Neural cell (in vitro differentiated cells): ENCODE measurements at regions not wholly inside any gene's neighbourhood (a gene's known extent, or its start where the extent isn't known, plus 50 kb on each side); places are given as distances from the start of the nearest gene placed in this dataset.

Source experiments
- H2AFZ ChIP-seq: fragments of 200-600, 300-800 bp; sonication (generic), shearing (Covaris generic); 2 replicates; pipeline ENCODE4 v1.6.0; 2014; ENCODE audit warnings: low read depth, mild to moderate bottlenecking, antibody characterized with exemption, low read length, moderate library complexity
- H3F3A ChIP-seq: fragments of 200-600 bp; shearing (Covaris generic); 2 replicates; pipeline ENCODE4 v1.6.1; 2016; ENCODE audit warnings: mild to moderate bottlenecking, moderate library complexity, mixed read lengths, antibody characterized with exemption, low read length; ENCODE audit not compliant: insufficient read depth, poor library complexity, severe bottlenecking
- H3K27ac ChIP-seq: fragments of 200-600, 300-800 bp; sonication (generic), shearing (Covaris generic); 2 replicates; pipeline ENCODE4 v1.5.1; 2014; ENCODE audit warnings: mild to moderate bottlenecking, low read length, moderate library complexity
- H3K27me3 ChIP-seq: fragments of 300-800, 200-600 bp; sonication (generic), shearing (Covaris generic); 2 replicates; pipeline ENCODE4 v1.6.0; 2014; ENCODE audit warnings: mild to moderate bottlenecking, low read depth, low read length, moderate library complexity; ENCODE audit not compliant: insufficient read depth
- H3K36me3 ChIP-seq: fragments of 300-800, 200-600 bp; sonication (generic), shearing (Covaris generic); 2 replicates; pipeline ENCODE4 v1.5.1; 2014; ENCODE audit warnings: mild to moderate bottlenecking, antibody characterized with exemption, low read length, moderate library complexity; ENCODE audit not compliant: insufficient read depth
- H3K4me2 ChIP-seq: fragments of 300-800, 200-600 bp; sonication (generic), shearing (Covaris generic); 2 replicates; pipeline ENCODE4 v1.6.0; 2014; ENCODE audit warnings: mild to moderate bottlenecking, low read length
- H3K4me3 ChIP-seq: fragments of 300-800, 200-600 bp; sonication (generic), shearing (Covaris generic); 2 replicates; pipeline ENCODE4 v1.5.1; 2014; ENCODE audit warnings: mild to moderate bottlenecking, low read length, moderate library complexity
- H3K79me2 ChIP-seq: fragments of 200-600 bp; shearing (Covaris generic); replicated peaks from 2 replicates; pipeline ENCODE4 v1.6.0; 2014; ENCODE audit warnings: mild to moderate bottlenecking, low read length, moderate library complexity; ENCODE audit not compliant: insufficient read depth
- H3K9ac ChIP-seq: fragments of 300-800, 200-600 bp; sonication (generic), shearing (Covaris generic); 2 replicates; pipeline ENCODE4 v1.6.1; 2016; ENCODE audit warnings: mild to moderate bottlenecking, low read length, mixed read lengths
- H3K9me2 ChIP-seq: fragments of 200-600 bp; shearing (Covaris generic); 2 replicates; pipeline ENCODE4 v1.6.1; 2016; ENCODE audit warnings: mild to moderate bottlenecking, low read length, mixed read lengths; ENCODE audit not compliant: insufficient read depth
- H3K9me3 ChIP-seq: fragments of 200-600, 300-800 bp; sonication (generic), shearing (Covaris generic); 2 replicates; pipeline ENCODE4 v1.6.1; 2016; ENCODE audit warnings: mild to moderate bottlenecking, mixed run types, low read length, moderate library complexity, mixed read lengths
- H4K20me1 ChIP-seq: fragments of 200-600 bp; shearing (Covaris generic); 2 replicates; pipeline ENCODE4 v1.6.1; 2016; ENCODE audit warnings: mild to moderate bottlenecking, mixed run types; ENCODE audit not compliant: insufficient read depth
- EP300 ChIP-seq: fragments of 450-650 bp; conservative IDR thresholded peaks from 2 replicates; pipeline ENCODE4 v1.6.1; 2014; ENCODE audit warnings: antibody characterized with exemption, mild to moderate bottlenecking, moderate library complexity; ENCODE audit not compliant: poor library complexity, severe bottlenecking
- EZH2 ChIP-seq: fragments of 200-600, 300-800 bp; shearing (Covaris generic), sonication (generic); IDR thresholded peaks from 2 replicates; pipeline ENCODE4 v1.6.1; 2014; ENCODE audit warnings: antibody characterized with exemption, low read length, borderline replicate concordance, mild to moderate bottlenecking; ENCODE audit not compliant: insufficient read depth, poor library complexity, severe bottlenecking
- MXI1 ChIP-seq: fragments of 450-650 bp; conservative IDR thresholded peaks from 2 replicates; pipeline ENCODE4 v1.6.1; 2014; ENCODE audit warnings: antibody characterized with exemption, mild to moderate bottlenecking; ENCODE audit not compliant: poor library complexity, severe bottlenecking
- POLR2AphosphoS5 ChIP-seq: IDR thresholded peaks from 2 replicates; pipeline ENCODE4 v1.6.1; 2012
- RAD21 ChIP-seq: fragments of 450-650 bp; conservative IDR thresholded peaks from 2 replicates; pipeline ENCODE4 v1.6.1; 2014; ENCODE audit warnings: antibody characterized with exemption, mild to moderate bottlenecking, moderate library complexity
- REST ChIP-seq: IDR thresholded peaks from 2 replicates; pipeline ENCODE4 v1.6.1; 2012; ENCODE audit warnings: borderline replicate concordance
- SMC3 ChIP-seq: fragments of 450-650 bp; conservative IDR thresholded peaks from 2 replicates; pipeline ENCODE4 v1.6.1; 2014; ENCODE audit warnings: antibody characterized with exemption, mild to moderate bottlenecking, moderate library complexity; ENCODE audit not compliant: poor library complexity
- TAF1 ChIP-seq: IDR thresholded peaks from 2 replicates; pipeline ENCODE4 v1.6.1; 2012; ENCODE audit warnings: low read depth
- TF ChIP-seq, protein P1 (sequence below): fragments of 450-650 bp; IDR thresholded peaks from 2 replicates; pipeline ENCODE4 v1.5.1; 2014; ENCODE audit warnings: antibody characterized with exemption, mild to moderate bottlenecking, moderate library complexity; ENCODE audit not compliant: poor library complexity, severe bottlenecking

DNA sequence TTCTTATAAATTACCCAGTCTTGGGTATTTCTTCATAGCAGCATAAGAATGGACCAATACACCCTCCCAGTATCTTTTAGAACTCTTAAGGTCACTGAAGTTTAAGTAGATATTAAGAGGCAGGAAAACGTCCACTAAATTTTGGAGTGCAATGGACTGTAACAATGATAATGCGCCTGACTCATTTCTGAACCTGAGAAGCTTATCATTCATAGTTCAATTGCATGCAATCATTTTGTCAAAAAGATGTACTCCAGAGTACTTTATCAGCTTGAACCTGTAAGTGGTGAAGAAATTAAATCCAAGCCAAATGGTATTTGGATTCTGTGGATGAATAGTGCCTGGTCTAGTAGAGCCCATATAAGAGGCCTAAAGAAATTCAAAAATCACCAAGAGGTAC, 196.5 kb upstream of the CDH9 start:
- Histone ChIP-seq H3K27ac (no peak overlapping the region), H3K36me3 (no peaks in the 10 kb centered on the region), H3F3A (no peaks in the 10 kb centered on the region), H3K79me2 (no peaks in the 10 kb centered on the region), H2AFZ (no peak overlapping the region), H3K27me3 (no peaks in the 10 kb centered on the region), H3K4me3 (no peak overlapping the region), H3K4me2 (no peak overlapping the region), H3K9me2 (no peaks in the 10 kb centered on the region), H3K9me3 (no peaks in the 10 kb centered on the region), H3K9ac (no peak overlapping the region), H4K20me1 (no peaks in the 10 kb centered on the region)
- TF ChIP-seq EP300 (peak; percentile 41), MXI1 (no peak)

GRCh38 chr5:27221410-27221809, 183.0 kb upstream of the CDH9 start:
- no peaks in the 10 kb centered on the region for H4K20me1 ChIP-seq
- no peak overlapping the region for H3K4me3 ChIP-seq
- no peaks in the 10 kb centered on the region for H3K36me3 ChIP-seq
- no peaks in the 10 kb centered on the region for H3K9me2 ChIP-seq
- H3K4me2 ChIP-seq: no peak overlapping the region
- no peak overlapping the region for H3K9ac ChIP-seq
- H3K9me3 ChIP-seq: no peaks in the 10 kb centered on the region
- H3F3A ChIP-seq: no peaks in the 10 kb centered on the region
- no peak overlapping the region for H2AFZ ChIP-seq
- TF ChIP-seq RAD21: no peak
- no peaks in the 10 kb centered on the region for H3K79me2 ChIP-seq
- no peak overlapping the region for H3K27ac ChIP-seq
- H3K27me3 ChIP-seq: no peaks in the 10 kb centered on the region

- Histone ChIP-seq H3K4me3 (no peak overlapping the region), H2AFZ (no peak overlapping the region), H3K27me3 (no peaks in the 10 kb centered on the region)
These were observed 182.4 kb upstream of the CDH9 start for GRCh38 chr5:27220752-27221151.

More at GRCh38 chr5:27220752-27221151, 182.4 kb upstream of the CDH9 start:
- Histone ChIP-seq H3K4me2 (no peak overlapping the region), H3K9me2 (no peaks in the 10 kb centered on the region), H3K9ac (no peak overlapping the region), H3K27ac (no peak overlapping the region), H3K79me2 (no peaks in the 10 kb centered on the region), H4K20me1 (no peaks in the 10 kb centered on the region), H3K36me3 (no peaks in the 10 kb centered on the region), H3K9me3 (no peaks in the 10 kb centered on the region), H3F3A (no peaks in the 10 kb centered on the region)
- no peak for TF ChIP-seq EZH2
- no peak for TF ChIP-seq REST
- TF ChIP-seq EP300: no peak
- TF ChIP-seq RAD21: no peak
- TF ChIP-seq SMC3: no peak
- no peak for TF ChIP-seq MXI1
- TF ChIP-seq POLR2AphosphoS5: no peak
- no peak for TF ChIP-seq TAF1
- TF ChIP-seq, protein P1, sequence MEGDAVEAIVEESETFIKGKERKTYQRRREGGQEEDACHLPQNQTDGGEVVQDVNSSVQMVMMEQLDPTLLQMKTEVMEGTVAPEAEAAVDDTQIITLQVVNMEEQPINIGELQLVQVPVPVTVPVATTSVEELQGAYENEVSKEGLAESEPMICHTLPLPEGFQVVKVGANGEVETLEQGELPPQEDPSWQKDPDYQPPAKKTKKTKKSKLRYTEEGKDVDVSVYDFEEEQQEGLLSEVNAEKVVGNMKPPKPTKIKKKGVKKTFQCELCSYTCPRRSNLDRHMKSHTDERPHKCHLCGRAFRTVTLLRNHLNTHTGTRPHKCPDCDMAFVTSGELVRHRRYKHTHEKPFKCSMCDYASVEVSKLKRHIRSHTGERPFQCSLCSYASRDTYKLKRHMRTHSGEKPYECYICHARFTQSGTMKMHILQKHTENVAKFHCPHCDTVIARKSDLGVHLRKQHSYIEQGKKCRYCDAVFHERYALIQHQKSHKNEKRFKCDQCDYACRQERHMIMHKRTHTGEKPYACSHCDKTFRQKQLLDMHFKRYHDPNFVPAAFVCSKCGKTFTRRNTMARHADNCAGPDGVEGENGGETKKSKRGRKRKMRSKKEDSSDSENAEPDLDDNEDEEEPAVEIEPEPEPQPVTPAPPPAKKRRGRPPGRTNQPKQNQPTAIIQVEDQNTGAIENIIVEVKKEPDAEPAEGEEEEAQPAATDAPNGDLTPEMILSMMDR: no peak
